Astrocyte (in vitro differentiated cells and primary cell): ENCODE measurements at regions not wholly inside any gene's neighbourhood (a gene's known extent, or its start where the extent isn't known, plus 50 kb on each side); places are given as distances from the start of the nearest gene placed in this dataset.

Source experiments
- DNase-seq: peaks from one replicate; pipeline ENCODE4 v3.0.0-alpha.2; 2010; ENCODE audit warnings: low read depth
- FAIRE-seq: peaks from 2 replicates; lab custom pipeline; 2011; peaks lifted over from hg19 to GRCh38; lab: Jason Lieb, UNC
- H2AFZ ChIP-seq: 2 replicates; pipeline ENCODE4 v1.6.0; 2012; ENCODE audit warnings: low read depth, low read length, inconsistent platforms
- H3K27ac ChIP-seq: 2 replicates; pipeline ENCODE4 v1.5.1; 2011; ENCODE audit warnings: low read depth, low read length, inconsistent platforms
- H3K27me3 ChIP-seq: 2 replicates; pipeline ENCODE4 v1.6.0; 2011; ENCODE audit warnings: low read length, inconsistent platforms; ENCODE audit not compliant: insufficient read depth
- H3K36me3 ChIP-seq: 2 replicates; pipeline ENCODE4 v1.5.1; 2011; ENCODE audit warnings: low read length, inconsistent platforms; ENCODE audit not compliant: insufficient read depth
- H3K4me1 ChIP-seq: 2 replicates; pipeline ENCODE4 v1.5.1; 2011; ENCODE audit warnings: low read length, inconsistent platforms; ENCODE audit not compliant: insufficient read depth
- H3K4me2 ChIP-seq: 2 replicates; pipeline ENCODE4 v1.6.0; 2012; ENCODE audit warnings: low read length, inconsistent platforms
- H3K4me3 ChIP-seq: 2 replicates; pipeline ENCODE4 v1.5.1; 2011; ENCODE audit warnings: low read depth, mild to moderate bottlenecking, low read length, inconsistent platforms; ENCODE audit not compliant: insufficient read depth
- H3K79me2 ChIP-seq: 2 replicates; pipeline ENCODE4 v1.6.0; 2012; ENCODE audit warnings: mild to moderate bottlenecking, low read length, inconsistent platforms; ENCODE audit not compliant: insufficient read depth
- H3K9ac ChIP-seq: 2 replicates; pipeline ENCODE4 v1.6.0; 2012; ENCODE audit warnings: mild to moderate bottlenecking, low read length, inconsistent platforms
- H3K9me3 ChIP-seq: 2 replicates; pipeline ENCODE4 v1.5.1; 2012; ENCODE audit warnings: low read depth, mild to moderate bottlenecking, low read length, inconsistent platforms; ENCODE audit not compliant: insufficient read depth
- H4K20me1 ChIP-seq: 2 replicates; pipeline ENCODE4 v1.6.0; 2012; ENCODE audit warnings: low read length, inconsistent platforms; ENCODE audit not compliant: insufficient read depth
- H3K27ac Mint-ChIP-seq: one replicate; pipeline ENCODE4 v1.8.0; 2021; ENCODE audit warnings: mild to moderate bottlenecking, mixed read lengths; ENCODE audit not compliant: unreplicated experiment
- H3K27me3 Mint-ChIP-seq: one replicate; pipeline ENCODE4 v1.8.0; 2021; ENCODE audit warnings: low read depth, mixed read lengths; ENCODE audit not compliant: unreplicated experiment
- H3K36me3 Mint-ChIP-seq: one replicate; pipeline ENCODE4 v1.8.0; 2021; ENCODE audit warnings: low read depth, mixed read lengths; ENCODE audit not compliant: unreplicated experiment
- H3K4me1 Mint-ChIP-seq: one replicate; pipeline ENCODE4 v1.8.0; 2021; ENCODE audit warnings: low read depth, mixed read lengths; ENCODE audit not compliant: unreplicated experiment
- H3K4me3 Mint-ChIP-seq: one replicate; pipeline ENCODE4 v1.8.0; 2021; ENCODE audit warnings: mild to moderate bottlenecking, moderate library complexity, mixed read lengths; ENCODE audit not compliant: unreplicated experiment
- H3K9me3 Mint-ChIP-seq: one replicate; pipeline ENCODE4 v1.8.0; 2021; ENCODE audit warnings: mild to moderate bottlenecking, mixed read lengths; ENCODE audit not compliant: unreplicated experiment
- EZH2 ChIP-seq: IDR thresholded peaks from 2 replicates; pipeline ENCODE4 v1.6.1; 2012; ENCODE audit warnings: mild to moderate bottlenecking, low read length, inconsistent platforms; ENCODE audit not compliant: insufficient read depth
- TF ChIP-seq, protein P1 (sequence below): IDR thresholded peaks from 2 replicates; pipeline ENCODE4 v1.5.1; 2011; ENCODE audit warnings: low read depth, mild to moderate bottlenecking, inconsistent platforms, low read length, moderate library complexity; ENCODE audit not compliant: insufficient read depth

DNA sequence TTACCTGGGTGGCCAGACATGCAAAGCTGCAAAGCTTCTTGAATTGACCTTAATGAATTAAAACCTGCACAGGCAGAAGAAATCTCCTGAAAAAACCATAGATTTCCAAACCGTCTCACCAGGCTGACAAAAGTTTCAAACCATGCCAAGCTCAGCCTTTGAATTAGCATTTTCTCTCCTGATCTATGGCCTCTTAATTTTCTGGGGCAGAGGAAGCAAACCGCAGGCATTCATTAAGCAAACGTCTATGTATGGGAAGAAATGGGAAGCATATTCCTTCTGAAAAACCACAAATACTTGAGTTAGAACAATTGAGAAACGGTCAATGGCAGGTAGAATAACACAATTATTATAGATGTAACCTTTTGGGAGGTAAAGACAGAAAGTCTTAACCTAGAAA lies 500.2 kb upstream of the NR2F2 start:
- Mint-ChIP-seq H3K9me3 (no peaks in the 10 kb centered on the region), H3K4me1 (no peaks in the 10 kb centered on the region), H3K27me3 (no peaks in the 10 kb centered on the region), H3K36me3 (no peaks in the 10 kb centered on the region), H3K27ac (no peak overlapping the region), H3K4me3 (no peak overlapping the region)
- Histone ChIP-seq H3K27me3 (no peaks in the 10 kb centered on the region), H3K4me3 (no peak overlapping the region), H3K36me3 (no peaks in the 10 kb centered on the region), H3K4me1 (no peaks in the 10 kb centered on the region), H3K4me2 (no peak overlapping the region), H2AFZ (no peak overlapping the region), H4K20me1 (no peaks in the 10 kb centered on the region), H3K27ac (no peak overlapping the region), H3K9ac (no peak overlapping the region), H3K79me2 (no peaks in the 10 kb centered on the region), H3K9me3 (no peaks in the 10 kb centered on the region)
- DNase-seq = peak; percentile 59
- TF ChIP-seq EZH2 = no peak
- TF ChIP-seq, protein P1, sequence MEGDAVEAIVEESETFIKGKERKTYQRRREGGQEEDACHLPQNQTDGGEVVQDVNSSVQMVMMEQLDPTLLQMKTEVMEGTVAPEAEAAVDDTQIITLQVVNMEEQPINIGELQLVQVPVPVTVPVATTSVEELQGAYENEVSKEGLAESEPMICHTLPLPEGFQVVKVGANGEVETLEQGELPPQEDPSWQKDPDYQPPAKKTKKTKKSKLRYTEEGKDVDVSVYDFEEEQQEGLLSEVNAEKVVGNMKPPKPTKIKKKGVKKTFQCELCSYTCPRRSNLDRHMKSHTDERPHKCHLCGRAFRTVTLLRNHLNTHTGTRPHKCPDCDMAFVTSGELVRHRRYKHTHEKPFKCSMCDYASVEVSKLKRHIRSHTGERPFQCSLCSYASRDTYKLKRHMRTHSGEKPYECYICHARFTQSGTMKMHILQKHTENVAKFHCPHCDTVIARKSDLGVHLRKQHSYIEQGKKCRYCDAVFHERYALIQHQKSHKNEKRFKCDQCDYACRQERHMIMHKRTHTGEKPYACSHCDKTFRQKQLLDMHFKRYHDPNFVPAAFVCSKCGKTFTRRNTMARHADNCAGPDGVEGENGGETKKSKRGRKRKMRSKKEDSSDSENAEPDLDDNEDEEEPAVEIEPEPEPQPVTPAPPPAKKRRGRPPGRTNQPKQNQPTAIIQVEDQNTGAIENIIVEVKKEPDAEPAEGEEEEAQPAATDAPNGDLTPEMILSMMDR = no peak
- FAIRE-seq = no peak

GRCh38 chr15:95832668-95833067 lies 497.8 kb upstream of the NR2F2 start:
- Histone ChIP-seq H4K20me1 (no peaks in the 10 kb centered on the region), H3K9me3 (no peaks in the 10 kb centered on the region), H3K4me2 (no peak overlapping the region), H3K79me2 (no peaks in the 10 kb centered on the region), H3K36me3 (no peaks in the 10 kb centered on the region), H3K9ac (no peak overlapping the region), H3K27ac (no peak overlapping the region), H3K4me1 (no peaks in the 10 kb centered on the region), H3K27me3 (no peaks in the 10 kb centered on the region), H2AFZ (no peak overlapping the region), H3K4me3 (no peak overlapping the region)
- Mint-ChIP-seq H3K4me3 (no peak overlapping the region), H3K4me1 (no peaks in the 10 kb centered on the region), H3K27me3 (no peaks in the 10 kb centered on the region), H3K36me3 (no peaks in the 10 kb centered on the region), H3K27ac (no peak overlapping the region), H3K9me3 (no peaks in the 10 kb centered on the region)
- TF ChIP-seq EZH2 = no peak
- TF ChIP-seq, protein P1 = no peak
- DNase-seq (no peak), FAIRE-seq (no peak)

- no peaks in the 10 kb centered on the region for H3K4me1 Mint-ChIP-seq
These were observed 496.3 kb upstream of the NR2F2 start for GRCh38 chr15:95834028-95834804.

More at GRCh38 chr15:95834028-95834804, 496.3 kb upstream of the NR2F2 start:
- Histone ChIP-seq H3K27ac (no peak overlapping the region), H3K27me3 (no peaks in the 10 kb centered on the region), H3K9me3 (no peaks in the 10 kb centered on the region), H3K4me3 (no peak overlapping the region), H3K79me2 (no peaks in the 10 kb centered on the region), H3K4me2 (no peak overlapping the region), H3K36me3 (no peaks in the 10 kb centered on the region), H3K4me1 (no peaks in the 10 kb centered on the region), H3K9ac (no peak overlapping the region), H2AFZ (no peak overlapping the region), H4K20me1 (no peaks in the 10 kb centered on the region)
- no peak for TF ChIP-seq EZH2
- TF ChIP-seq, protein P1 = no peak
- Mint-ChIP-seq H3K36me3 (no peaks in the 10 kb centered on the region), H3K9me3 (no peaks in the 10 kb centered on the region), H3K27ac (no peak overlapping the region), H3K27me3 (no peaks in the 10 kb centered on the region), H3K4me3 (no peak overlapping the region)
- FAIRE-seq (no peak), DNase-seq (no peak)
